Suprapubic skin (tissue), 4 donors: ENCODE measurements at regions not wholly inside any gene's neighbourhood (a gene's known extent, or its start where the extent isn't known, plus 50 kb on each side); places are given as distances from the start of the nearest gene placed in this dataset.

Experiments used
- DNase-seq, 2 donors: peaks; one replicate each; pipeline ENCODE4 v3.0.0-alpha.2; 2019; ENCODE audit warnings: low spot score in 2 of 2
- H3K27ac ChIP-seq: fragments of 200-600 bp; sonication (generic); one replicate; pipeline ENCODE4 v1.5.1; 2019
- H3K27me3 ChIP-seq: fragments of 200-600 bp; sonication (generic); one replicate; pipeline ENCODE4 v1.5.1; 2019
- H3K36me3 ChIP-seq: fragments of 200-600 bp; sonication (generic); one replicate; pipeline ENCODE4 v1.5.1; 2019
- H3K4me1 ChIP-seq: fragments of 200-600 bp; sonication (generic); one replicate; pipeline ENCODE4 v1.5.1; 2019
- H3K4me3 ChIP-seq: fragments of 200-600 bp; sonication (generic); one replicate; pipeline ENCODE4 v1.5.1; 2019; ENCODE audit warnings: mild to moderate bottlenecking
- H3K9me3 ChIP-seq: fragments of 200-600 bp; sonication (generic); one replicate; pipeline ENCODE4 v1.5.1; 2019
- CTCF ChIP-seq, 2 donors: fragments of 200-600 bp in 1 of 2; fragments of 450-650 bp in 1 of 2; sonication (generic) in 1 of 2; IDR thresholded peaks; one replicate each; pipeline ENCODE4 v1.5.1; 2016 to 2019; ENCODE audit warnings: antibody characterized with exemption in 2 of 2, mild to moderate bottlenecking in 1 of 2, moderate library complexity in 1 of 2
- EP300 ChIP-seq: sonication (generic); formaldehyde crosslinking; IDR thresholded peaks from one replicate; pipeline ENCODE4 v1.6.1; 2017; ENCODE audit warnings: antibody characterized with exemption
- POLR2A ChIP-seq, 2 donors: fragments of 450-650 bp; IDR thresholded peaks; one replicate each; pipeline ENCODE4 v1.6.1; 2017; ENCODE audit warnings: antibody characterized with exemption in 2 of 2, mild to moderate bottlenecking in 2 of 2, moderate library complexity in 2 of 2
- POLR2AphosphoS5 ChIP-seq, 3 donors: sonication (generic); formaldehyde crosslinking; IDR thresholded peaks; one replicate each; pipeline ENCODE4 v1.6.1; 2017; ENCODE audit warnings: antibody characterized with exemption in 3 of 3
- WGBS: methylation state at CpG from one replicate; pipeline ENCODE4 v1.1.5; 2018; 5-methylcytosine and 5-hydroxymethylcytosine counted together

- no peak for DNase-seq
- 50% methylated on average over 4 of the region's 4 CpGs for WGBS
- no peak overlapping the region for H3K27ac ChIP-seq
Measured at GRCh38 chr3:43970920-43971319, 270.8 kb upstream of the TOPAZ1 start.

GRCh38 chr3:43971486-43971885, 270.2 kb upstream of the TOPAZ1 start:
- Histone ChIP-seq H3K27ac (no peak overlapping the region), H3K36me3 (no peaks in the 10 kb centered on the region), H3K4me1 (no peaks in the 10 kb centered on the region), H3K27me3 (peaks cover 4% of the 10 kb centered on the region), H3K4me3 (no peak overlapping the region), H3K9me3 (no peaks in the 10 kb centered on the region)
- DNase-seq = no peak
- no peak for TF ChIP-seq CTCF (IDR thresholded peaks at IDR 0.05)
- TF ChIP-seq POLR2AphosphoS5 (IDR thresholded peaks at IDR 0.05) = no peak
- TF ChIP-seq EP300 = no peak
- TF ChIP-seq POLR2A (IDR thresholded peaks at IDR 0.05) = no peak

More at GRCh38 chr3:43970920-43971319, 270.8 kb upstream of the TOPAZ1 start:
- Histone ChIP-seq H3K27me3 (no peaks in the 10 kb centered on the region), H3K9me3 (no peaks in the 10 kb centered on the region), H3K4me1 (no peaks in the 10 kb centered on the region), H3K4me3 (no peak overlapping the region), H3K36me3 (no peaks in the 10 kb centered on the region)
- TF ChIP-seq CTCF (IDR thresholded peaks at IDR 0.05) = no peak
- no peak for TF ChIP-seq POLR2AphosphoS5 (IDR thresholded peaks at IDR 0.05)
- no peak for TF ChIP-seq EP300
- TF ChIP-seq POLR2A (IDR thresholded peaks at IDR 0.05) = no peak

GRCh38 chr3:43978708-43979107, 263.0 kb upstream of the TOPAZ1 start:
- no peaks in the 10 kb centered on the region for H3K36me3 ChIP-seq
- no peak overlapping the region for H3K27ac ChIP-seq
- H3K27me3 ChIP-seq = peaks cover 12% of the 10 kb centered on the region
- TF ChIP-seq EP300 (no peak), POLR2A (IDR thresholded peaks at IDR 0.05) (no peak), POLR2AphosphoS5 (IDR thresholded peaks at IDR 0.05) (no peak), CTCF (IDR thresholded peaks at IDR 0.05) (no peak)
- no peaks in the 10 kb centered on the region for H3K9me3 ChIP-seq
- no peak for DNase-seq
- no peaks in the 10 kb centered on the region for H3K4me1 ChIP-seq
- WGBS = 31% methylated on average over 2 of the region's 2 CpGs
- H3K4me3 ChIP-seq = no peak overlapping the region

- H3K4me1 ChIP-seq = no peaks in the 10 kb centered on the region
Measured at GRCh38 chr3:43979645-43980044, 262.0 kb upstream of the TOPAZ1 start.

More at GRCh38 chr3:43979645-43980044, 262.0 kb upstream of the TOPAZ1 start:
- peaks cover 13% of the 10 kb centered on the region for H3K27me3 ChIP-seq
- no peaks in the 10 kb centered on the region for H3K9me3 ChIP-seq
- 81% methylated on average over 3 of the region's 3 CpGs for WGBS
- H3K4me3 ChIP-seq = no peak overlapping the region
- DNase-seq = no peak
- H3K27ac ChIP-seq = no peak overlapping the region
- H3K36me3 ChIP-seq = no peaks in the 10 kb centered on the region
- TF ChIP-seq POLR2AphosphoS5 (IDR thresholded peaks at IDR 0.05) = no peak
- TF ChIP-seq POLR2A (IDR thresholded peaks at IDR 0.05) = no peak
- no peak for TF ChIP-seq EP300
- TF ChIP-seq CTCF (IDR thresholded peaks at IDR 0.05) = no peak
